C4-2B (cell line): ENCODE measurements at regions not wholly inside any gene's neighbourhood (a gene's known extent, or its start where the extent isn't known, plus 50 kb on each side); places are given as distances from the start of the nearest gene placed in this dataset.

Experiments used
- ZFX ChIP-seq: fragments of 450-650 bp; IDR thresholded peaks from 2 replicates; pipeline ENCODE4 v1.6.1; 2017
- TF ChIP-seq, protein P1 (sequence below): fragments of 450-650 bp; conservative IDR thresholded peaks from 2 replicates; pipeline ENCODE4 v1.5.1; 2017; ENCODE audit warnings: mild to moderate bottlenecking

DNA sequence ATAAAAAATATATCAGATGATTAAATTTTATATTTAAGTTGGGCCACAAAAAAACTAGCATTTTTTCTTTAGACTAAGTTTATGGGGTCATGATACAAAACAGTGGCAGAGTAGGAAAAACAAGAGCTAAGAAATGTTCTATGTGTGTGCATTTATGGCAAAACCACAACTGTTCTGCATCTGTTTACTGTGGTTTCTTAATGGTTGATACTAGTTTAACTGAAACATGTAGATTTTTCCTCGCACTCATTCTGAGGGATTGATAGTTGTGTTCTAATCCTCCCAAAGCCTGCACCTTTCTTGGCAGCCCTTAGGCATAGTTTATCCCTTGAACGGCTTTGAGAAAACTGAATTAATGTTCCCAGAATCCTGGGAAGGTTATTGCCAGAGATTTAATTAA is 66.6 kb upstream of the PHYHIPL start:
- TF ChIP-seq, protein P1, sequence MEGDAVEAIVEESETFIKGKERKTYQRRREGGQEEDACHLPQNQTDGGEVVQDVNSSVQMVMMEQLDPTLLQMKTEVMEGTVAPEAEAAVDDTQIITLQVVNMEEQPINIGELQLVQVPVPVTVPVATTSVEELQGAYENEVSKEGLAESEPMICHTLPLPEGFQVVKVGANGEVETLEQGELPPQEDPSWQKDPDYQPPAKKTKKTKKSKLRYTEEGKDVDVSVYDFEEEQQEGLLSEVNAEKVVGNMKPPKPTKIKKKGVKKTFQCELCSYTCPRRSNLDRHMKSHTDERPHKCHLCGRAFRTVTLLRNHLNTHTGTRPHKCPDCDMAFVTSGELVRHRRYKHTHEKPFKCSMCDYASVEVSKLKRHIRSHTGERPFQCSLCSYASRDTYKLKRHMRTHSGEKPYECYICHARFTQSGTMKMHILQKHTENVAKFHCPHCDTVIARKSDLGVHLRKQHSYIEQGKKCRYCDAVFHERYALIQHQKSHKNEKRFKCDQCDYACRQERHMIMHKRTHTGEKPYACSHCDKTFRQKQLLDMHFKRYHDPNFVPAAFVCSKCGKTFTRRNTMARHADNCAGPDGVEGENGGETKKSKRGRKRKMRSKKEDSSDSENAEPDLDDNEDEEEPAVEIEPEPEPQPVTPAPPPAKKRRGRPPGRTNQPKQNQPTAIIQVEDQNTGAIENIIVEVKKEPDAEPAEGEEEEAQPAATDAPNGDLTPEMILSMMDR: no peak
- no peak for TF ChIP-seq ZFX
